ENCODE measurements at regions not wholly inside any gene's neighbourhood (a gene's known extent, or its start where the extent isn't known, plus 50 kb on each side); places are given as distances from the start of the nearest gene placed in this dataset.

GRCh38 chr3:67082533-67083024 is 84.5 kb downstream of the KBTBD8 start:
- H3K4me3 ChIP-seq (ENCODE audit: low read depth, low read length), result no peak overlapping the region
- no peak for DNase-seq (ENCODE audit: low read depth)
- TF ChIP-seq CTCF (IDR thresholded peaks at IDR 0.05; ENCODE audit: insufficient read depth, low read depth, low read length), result no peak

GRCh38 chr3:67083277-67083676 is 85.2 kb downstream of the KBTBD8 start:
- no peak overlapping the region for H3K4me3 ChIP-seq (ENCODE audit: low read depth, low read length)
- DNase-seq (ENCODE audit: low read depth), result no peak
- TF ChIP-seq CTCF (IDR thresholded peaks at IDR 0.05; ENCODE audit: insufficient read depth, low read depth, low read length), result no peak

GRCh38 chr3:67087788-67088187 is 89.7 kb downstream of the KBTBD8 start:
- TF ChIP-seq CTCF (IDR thresholded peaks at IDR 0.05; ENCODE audit: insufficient read depth, low read depth, low read length), result no peak
- DNase-seq (ENCODE audit: low read depth), result no peak
- no peak overlapping the region for H3K4me3 ChIP-seq (ENCODE audit: low read depth, low read length)

- peak; percentile 42 for DNase-seq (ENCODE audit: low read depth)
- TF ChIP-seq CTCF (IDR thresholded peaks at IDR 0.05; ENCODE audit: insufficient read depth, low read depth, low read length), result no peak
- H3K4me3 ChIP-seq (ENCODE audit: low read depth, low read length), result no peak overlapping the region
Observed at GRCh38 chr3:67090474-67090873, 92.4 kb downstream of the KBTBD8 start.

GRCh38 chr3:67093305-67093704 is 95.2 kb downstream of the KBTBD8 start:
- no peak for TF ChIP-seq CTCF (IDR thresholded peaks at IDR 0.05; ENCODE audit: insufficient read depth, low read depth, low read length)
- DNase-seq (ENCODE audit: low read depth), result no peak
- H3K4me3 ChIP-seq (ENCODE audit: low read depth, low read length), result no peak overlapping the region

GRCh38 chr3:67094167-67094566 is 96.1 kb downstream of the KBTBD8 start:
- peak; percentile 22 for DNase-seq (ENCODE audit: low read depth)
- H3K4me3 ChIP-seq (ENCODE audit: low read depth, low read length), result no peak overlapping the region
- no peak for TF ChIP-seq CTCF (IDR thresholded peaks at IDR 0.05; ENCODE audit: insufficient read depth, low read depth, low read length)

GRCh38 chr3:67094774-67095173 is 96.7 kb downstream of the KBTBD8 start:
- H3K4me3 ChIP-seq (ENCODE audit: low read depth, low read length), result no peak overlapping the region
- DNase-seq (ENCODE audit: low read depth), result peak; percentile 73
- TF ChIP-seq CTCF (IDR thresholded peaks at IDR 0.05; ENCODE audit: insufficient read depth, low read depth, low read length), result no peak
